Right ventricle myocardium inferior (tissue), 1 donor: ENCODE measurements at regions not wholly inside any gene's neighbourhood (a gene's known extent, or its start where the extent isn't known, plus 50 kb on each side); places are given as distances from the start of the nearest gene placed in this dataset.
"Not testable (repeated sequence)": the region's sequence is repeated elsewhere in the genome, so short reads cannot be mapped to it uniquely, and the experiment has no call there.

ENCODE experiments used
- ATAC-seq: fragments of 200-7000 bp; cut with Tn5 transposase; one replicate; pipeline ENCODE4 v1.9.1; 2020; ENCODE audit warnings: mild to moderate bottlenecking, moderate library complexity
- DNase-seq: peaks from one replicate; pipeline ENCODE4 v3.0.0; 2021; ENCODE audit errors: missing footprints
- intact Hi-C: fragments of 100-400 bp; cut with DNase I; formaldehyde crosslinking; loops from one replicate; pipeline ENCODE4 v1.11.0; 2022
- donor health status: DM: no; HTN: yes; CAD: no; lungs with severe emphysema.

DNA sequence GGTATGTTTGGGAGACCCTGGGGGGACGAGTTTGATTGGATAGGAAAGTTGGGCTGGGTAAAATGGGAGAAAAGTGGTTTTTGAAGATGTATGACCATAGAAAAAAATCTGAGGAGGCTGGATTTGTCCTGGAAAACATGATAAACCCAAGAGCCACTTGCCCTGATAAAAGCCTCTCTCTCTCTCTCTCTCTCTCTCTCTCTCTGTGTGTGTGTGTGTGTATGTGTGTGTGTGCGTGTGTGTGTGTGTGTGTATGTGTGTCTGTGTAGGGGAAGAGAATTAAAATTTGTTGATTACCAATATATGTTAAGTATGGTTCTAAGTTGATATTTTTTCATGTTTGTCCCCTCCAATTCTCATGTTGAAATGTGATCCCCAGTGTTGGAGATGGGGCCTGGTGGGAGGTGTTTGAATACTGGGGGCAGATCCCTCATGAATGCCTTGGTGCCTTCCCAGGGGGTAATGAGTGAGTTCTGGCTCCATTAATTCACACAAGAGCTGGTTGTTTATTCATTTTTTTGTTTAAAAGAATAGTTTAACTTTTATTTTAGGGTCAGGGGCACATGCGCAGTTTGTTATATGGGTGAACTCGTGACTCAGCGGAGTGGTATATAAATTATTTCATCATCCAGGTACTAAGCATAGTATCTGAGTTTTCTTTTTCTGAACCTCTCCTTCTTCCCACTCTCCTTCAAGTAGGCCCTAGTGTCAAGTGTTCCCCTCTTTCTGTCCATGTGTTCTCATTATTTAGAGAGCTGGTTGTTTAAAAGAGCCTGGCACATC, 208.8 kb downstream of the TFAP2B start:
- intact Hi-C loops: no loop called here
- no peak for ATAC-seq
- DNase-seq: no peak

DNA sequence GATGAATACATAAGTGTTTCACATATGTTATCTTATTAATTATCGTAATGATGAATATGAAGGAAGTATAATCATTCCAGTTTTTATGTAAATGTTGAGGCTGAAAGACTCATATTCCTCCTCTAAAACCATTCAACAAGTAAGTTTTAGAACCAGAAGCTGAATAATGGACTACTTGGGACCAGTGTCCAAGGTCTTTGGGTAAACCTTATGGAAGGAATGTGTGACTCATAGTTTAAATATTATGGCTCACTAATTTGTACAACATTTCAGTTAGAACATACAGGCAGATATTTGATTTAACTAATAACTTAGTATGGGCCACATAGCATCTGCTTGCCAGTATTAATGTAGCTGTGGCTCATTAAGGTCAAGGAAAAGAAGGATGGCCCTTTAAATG, 209.6 kb downstream of the TFAP2B start:
- intact Hi-C loops: no loop called here
- no peak for DNase-seq
- no peak for ATAC-seq

DNA sequence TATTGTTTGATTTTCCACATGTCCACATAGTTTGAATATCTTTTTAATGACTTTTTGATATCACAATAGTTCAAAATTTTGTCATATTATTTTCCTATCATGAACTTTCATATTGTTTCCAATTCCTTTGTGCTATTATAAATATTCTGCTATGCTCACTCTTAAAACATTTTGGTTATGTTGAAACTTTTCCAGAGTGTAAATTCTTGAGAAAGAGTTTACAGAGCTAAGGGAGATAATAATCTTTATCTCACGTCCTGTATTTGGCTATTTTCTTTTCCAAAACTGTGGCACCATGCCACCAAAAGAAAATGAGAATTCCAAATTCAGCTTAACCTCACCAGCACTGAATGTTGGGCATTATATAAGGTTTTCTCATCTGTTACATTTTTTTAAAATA, 210.9 kb downstream of the TFAP2B start:
- intact Hi-C loops: no loop called here
- ATAC-seq (no peak), DNase-seq (no peak)

DNA sequence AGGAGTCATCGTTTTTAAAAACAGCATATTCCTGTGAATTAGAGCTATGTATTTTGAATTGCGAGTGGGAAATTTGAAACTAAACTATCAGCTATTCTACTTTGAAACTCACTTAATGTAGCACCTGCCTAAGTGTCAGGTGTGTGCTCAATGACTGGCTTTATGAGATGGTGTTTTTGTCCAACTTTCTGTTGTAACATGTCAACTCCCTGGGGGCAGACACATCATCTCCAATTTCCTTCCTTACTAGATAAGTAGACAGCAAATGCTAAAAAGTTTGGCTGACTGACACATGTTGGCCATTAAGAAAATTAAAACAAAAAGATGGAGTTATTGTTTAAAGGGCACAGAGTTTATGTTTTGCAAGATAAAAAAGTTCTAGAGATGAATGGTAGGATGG, 226.9 kb downstream of the TFAP2B start:
- intact Hi-C loops: no loop called here
- ATAC-seq (no peak), DNase-seq (no peak)

DNA sequence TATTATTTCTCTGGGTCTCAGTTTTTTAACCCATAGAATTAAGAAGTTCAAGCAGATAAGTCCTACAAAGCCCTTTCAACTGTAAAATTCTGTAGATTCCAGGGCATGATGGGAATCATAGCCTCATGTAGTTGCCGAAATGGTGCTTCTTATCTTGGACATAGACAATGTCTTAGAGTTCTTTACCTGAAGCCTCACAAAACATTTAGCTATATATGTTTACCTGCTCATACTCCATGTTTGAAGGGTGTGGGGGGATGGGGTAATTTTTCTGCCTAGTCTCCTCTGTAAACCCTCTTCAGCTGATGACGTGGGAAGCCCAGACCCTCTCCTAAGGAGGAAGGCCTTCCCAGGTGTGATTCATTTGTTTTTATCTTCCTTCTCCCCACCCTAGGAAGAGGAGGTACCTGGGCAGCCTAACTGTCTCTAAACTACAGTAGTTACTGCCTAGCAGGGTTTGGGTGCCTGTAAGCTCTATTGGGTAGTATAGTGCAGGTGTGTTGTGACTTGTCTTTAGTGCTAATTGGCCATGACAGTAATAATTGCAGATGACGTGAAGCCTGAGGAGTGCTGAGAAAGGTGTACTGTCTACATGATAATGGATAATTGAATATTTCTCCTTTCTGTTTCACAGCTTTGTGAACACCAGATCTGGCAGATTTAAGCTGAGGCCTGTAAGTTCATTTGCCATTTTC, 230.8 kb downstream of the TFAP2B start:
- no peak for ATAC-seq
- intact Hi-C loops: no loop called here
- no peak for DNase-seq

DNA sequence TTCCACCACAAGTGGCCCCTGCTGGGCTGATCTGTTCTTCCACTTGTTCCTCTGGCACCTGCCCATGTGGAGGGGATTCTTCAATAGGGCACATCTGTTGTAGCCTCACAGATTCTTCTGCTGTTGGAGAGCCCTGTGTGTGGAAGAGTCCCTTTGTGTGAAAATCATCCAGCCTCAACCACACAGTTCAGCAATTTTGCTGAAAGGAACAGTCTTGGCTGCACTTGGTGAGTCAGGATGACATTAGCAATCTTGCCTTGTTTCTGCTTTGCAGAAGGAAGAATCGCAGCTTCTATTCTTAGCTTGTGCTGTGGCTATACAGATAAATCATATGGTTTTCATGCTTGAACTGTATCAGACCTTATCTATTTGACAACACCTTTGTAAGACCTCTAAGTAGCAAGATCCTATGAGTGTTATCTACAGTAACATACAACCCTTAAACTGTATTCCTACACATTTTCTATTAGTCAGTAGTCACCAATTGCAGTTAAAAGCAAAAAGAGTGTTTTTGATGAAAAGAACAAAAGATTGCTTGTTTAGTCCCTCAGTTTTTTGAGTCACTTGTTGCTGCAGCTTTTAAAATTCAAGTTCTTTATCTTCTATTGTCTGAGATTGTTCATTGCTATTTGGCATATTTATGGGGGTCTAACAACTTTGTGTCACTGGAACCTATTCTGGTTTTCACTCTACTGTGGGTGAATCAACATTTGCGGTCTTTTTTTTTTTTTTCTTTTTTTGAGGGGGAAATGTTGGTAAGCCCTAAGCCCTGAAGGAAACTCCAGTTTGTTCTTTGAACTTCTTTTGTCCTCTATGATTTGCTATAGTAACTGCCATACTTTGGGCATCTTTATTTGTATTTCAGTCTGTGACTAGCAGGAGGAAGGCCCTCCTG, 231.6 kb downstream of the TFAP2B start:
- ATAC-seq (no peak), DNase-seq (no peak)
- intact Hi-C loops: no loop called here

DNA sequence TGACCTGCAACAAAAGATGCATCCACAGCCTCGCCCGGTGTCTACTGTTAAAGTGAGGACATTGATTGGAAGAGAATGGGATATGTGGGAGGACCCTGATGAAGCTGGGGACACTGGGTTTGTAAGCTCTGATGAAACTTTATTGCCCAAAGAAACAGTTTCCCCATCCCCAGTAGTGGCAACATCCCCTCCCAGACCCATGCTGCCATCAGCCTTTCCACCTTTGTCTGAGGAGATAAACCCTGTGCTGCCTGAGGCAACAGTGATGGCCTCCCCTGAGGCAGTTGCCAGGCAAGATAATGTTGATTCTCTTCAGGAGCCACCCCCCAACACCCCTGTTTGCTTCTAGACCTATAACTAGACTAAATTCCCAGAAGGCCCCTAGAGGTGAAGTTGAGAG, 234.0 kb downstream of the TFAP2B start:
- intact Hi-C loops, ATAC-seq, DNase-seq: not testable (repeated sequence)

DNA sequence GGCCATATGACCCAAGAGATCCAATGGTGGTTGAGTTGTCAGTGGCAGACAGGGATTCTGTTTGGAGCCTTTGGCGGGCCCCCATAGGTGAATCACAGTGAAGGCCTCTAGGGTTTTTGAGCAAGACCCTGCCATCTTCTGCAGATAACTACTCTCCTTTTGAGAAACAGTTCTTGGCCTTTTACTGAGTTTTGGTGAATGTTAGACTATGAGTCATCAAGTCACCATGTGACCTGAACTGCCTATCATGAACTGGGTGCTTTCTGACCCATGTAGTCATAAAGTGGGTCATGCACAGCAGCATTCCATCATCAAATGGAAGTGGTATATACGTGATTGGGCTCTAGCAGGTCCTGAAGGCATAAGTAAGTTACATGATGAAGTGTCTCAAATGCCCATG, 236.6 kb downstream of the TFAP2B start:
- ATAC-seq, intact Hi-C loops, DNase-seq: not testable (repeated sequence)

DNA sequence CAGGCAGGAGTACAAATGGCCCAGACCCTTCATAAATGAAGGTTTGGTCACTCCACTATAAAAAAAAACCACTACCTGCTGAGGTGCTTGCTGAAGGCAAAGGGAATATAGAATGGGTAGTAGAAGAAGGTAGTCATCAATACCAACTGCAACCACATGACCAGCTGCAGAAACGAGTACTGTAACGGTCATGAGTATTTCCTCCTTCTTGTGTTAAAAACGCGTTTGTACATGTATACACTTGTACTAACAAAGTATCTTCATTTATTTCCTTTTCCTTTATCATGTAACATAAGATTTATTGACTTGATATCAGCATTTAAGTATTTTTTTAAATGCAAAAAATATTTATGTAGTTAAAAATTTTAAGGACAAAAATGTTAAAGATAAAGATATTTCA, 238.6 kb downstream of the TFAP2B start:
- intact Hi-C loops: no loop called here
- ATAC-seq (no peak), DNase-seq (no peak)

DNA sequence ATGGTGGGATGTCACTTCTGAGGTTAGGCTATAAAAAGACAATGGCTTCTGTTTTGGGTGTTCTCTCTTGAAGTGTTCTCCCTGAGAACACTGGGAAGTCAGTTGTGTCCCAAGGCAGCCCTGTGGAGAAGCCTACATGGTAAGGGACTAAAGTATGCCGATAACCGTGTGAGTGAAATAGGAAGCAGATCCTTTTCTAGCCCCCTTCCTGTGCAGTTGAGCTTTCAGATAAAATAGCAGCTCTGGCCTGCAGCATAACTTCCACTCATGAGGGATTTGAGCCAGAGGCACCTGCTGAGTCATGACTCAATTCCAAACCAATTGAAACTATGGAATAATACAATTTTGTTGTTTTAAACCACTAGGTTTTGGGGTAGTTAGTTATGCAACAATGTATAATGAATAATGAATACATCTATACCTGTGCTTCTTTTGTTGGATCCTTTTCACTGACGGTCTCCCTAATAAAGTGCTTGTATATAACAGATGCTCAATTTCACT, 241.6 kb downstream of the TFAP2B start:
- DNase-seq (no peak), ATAC-seq (no peak)
- intact Hi-C loops: no loop called here

DNA sequence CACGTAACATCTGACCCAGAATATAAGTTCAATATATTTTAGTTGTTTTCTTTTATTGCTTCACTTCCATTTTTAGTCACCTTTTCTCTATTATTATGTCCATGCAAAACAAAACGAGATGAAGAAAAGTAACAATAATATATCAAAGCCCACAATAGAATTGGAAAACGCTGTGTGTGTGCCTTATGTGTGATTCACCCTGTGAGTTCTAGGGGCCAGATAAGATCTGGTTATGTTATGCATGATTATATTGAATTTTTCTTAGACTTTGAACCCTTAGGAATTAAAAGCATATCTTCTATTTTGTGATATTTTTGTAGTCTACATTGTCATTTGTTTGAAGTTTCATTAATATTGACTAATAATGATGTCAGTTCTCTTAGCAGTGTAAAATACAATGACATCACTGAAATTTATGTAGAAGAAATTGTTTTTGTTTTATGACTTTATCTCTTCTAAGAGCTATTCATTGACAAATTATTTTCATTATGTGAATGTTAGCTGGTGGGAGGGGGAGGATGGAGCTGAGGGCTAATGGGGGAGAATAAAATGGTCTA, 243.6 kb downstream of the TFAP2B start:
- DNase-seq (no peak), ATAC-seq (no peak)
- intact Hi-C loops: no loop called here

DNA sequence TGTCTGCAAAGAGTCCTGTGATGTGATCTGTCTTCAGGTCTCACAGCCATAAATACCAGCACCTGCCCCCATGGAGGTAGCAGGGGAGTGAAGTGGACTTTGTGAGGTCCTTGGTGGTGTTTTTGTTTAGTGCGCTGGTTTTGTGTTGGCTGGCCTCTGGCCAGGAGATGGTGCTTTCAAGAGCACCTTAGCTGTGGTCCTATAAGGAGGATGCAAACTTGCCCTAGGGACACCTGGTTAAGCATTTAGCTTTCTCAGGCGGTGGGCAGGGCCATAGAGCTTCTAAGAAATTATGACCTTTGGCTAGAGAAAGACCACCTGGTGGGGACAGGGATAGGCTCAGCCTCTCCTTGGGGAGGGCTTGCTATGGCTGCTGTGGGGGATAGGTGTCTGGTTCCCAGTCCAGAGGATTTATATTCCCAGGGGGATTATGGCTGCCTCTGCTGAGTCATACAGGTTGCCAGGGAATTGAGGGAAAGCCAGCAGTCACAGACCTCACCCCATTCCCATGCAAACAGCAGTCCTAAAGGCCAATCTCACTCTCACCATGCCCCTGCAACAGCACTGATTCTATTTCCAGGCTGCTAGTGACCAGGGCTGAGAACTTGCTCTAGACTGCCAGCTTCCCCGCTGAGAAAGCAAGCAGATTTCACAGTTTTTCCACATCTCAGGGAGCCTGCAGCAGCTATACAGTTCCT, 259.3 kb downstream of the TFAP2B start:
- ATAC-seq: no peak
- DNase-seq: no peak
- intact Hi-C loops: no loop called here

DNA sequence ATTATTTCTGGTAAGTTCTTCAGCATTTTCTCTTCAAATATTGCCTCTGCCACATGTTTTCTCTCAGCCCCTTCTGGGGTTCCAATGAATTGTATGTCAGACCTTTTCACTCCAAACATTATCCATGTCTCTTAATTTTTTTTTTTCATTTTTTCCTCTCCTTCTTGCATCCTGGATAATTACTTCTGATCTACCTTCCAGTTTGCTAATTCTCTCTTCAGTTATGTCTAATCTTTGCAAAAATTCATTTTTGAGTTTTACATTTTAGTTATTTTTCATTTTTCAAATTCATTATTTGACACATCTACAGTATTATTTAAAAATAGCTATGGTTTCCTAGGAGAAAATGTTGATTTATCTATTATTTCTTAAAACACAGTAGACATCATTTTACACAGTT, 271.7 kb downstream of the TFAP2B start:
- intact Hi-C loops: no loop called here
- ATAC-seq (no peak), DNase-seq (no peak)

DNA sequence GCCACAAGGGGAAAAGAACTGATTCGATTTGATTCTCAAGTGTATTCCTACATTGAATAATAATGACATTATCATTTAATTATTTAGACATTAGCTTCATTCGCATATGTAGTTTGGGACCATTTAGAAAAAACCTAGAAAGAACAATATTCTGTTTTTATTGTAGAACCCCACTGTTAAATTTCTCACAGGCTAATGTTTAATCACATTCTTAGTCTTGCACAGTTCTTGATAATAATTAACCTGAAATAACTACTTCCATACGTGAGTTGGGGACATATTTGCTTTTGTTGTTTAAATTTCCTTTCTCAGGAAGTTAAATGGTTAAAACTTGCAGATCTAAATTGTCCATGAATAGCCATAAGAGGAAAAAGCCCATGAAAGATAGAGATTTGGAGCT, 275.2 kb downstream of the TFAP2B start:
- ATAC-seq (no peak), DNase-seq (no peak)
- intact Hi-C loops: no loop called here

DNA sequence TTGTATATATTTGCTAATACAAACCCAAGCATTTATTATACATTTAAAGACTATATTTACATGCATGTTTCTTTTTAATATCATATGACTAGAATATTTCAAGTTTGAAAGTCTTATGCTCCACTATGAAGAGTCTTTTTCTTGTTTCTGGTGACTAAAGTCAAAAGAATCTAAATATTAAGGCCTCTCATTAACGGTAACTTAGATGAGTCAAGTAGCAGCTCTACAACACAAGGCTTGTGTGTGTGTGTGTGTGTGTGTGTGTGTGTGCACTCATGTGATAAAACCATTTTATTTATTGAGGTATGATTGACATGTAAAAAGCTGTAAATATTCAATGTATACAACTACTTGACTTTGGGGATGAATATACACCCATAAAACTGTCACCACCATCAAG, 275.6 kb downstream of the TFAP2B start:
- DNase-seq: no peak
- ATAC-seq: no peak
- intact Hi-C loops: no loop called here

DNA sequence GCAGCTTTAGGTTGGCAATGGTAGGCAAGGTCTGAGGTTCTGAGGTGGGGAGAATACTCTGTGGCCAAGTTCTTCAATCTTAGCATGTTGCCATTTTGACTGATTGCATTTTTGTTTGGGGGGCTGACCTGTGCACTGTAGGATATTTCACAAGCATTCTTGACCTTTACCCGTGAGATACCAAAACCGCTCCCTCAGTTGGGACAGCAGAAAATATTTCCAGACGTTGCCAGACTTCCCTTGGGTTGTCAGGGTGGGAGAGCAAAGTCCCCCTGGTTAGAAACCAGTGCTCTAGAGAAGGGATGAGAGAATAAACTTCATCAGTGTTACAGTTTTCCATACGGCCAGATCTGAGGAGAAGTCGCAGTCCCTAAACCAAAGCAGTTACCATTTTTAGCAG, 279.6 kb downstream of the TFAP2B start:
- intact Hi-C loops: no loop called here
- ATAC-seq (no peak), DNase-seq (no peak)

DNA sequence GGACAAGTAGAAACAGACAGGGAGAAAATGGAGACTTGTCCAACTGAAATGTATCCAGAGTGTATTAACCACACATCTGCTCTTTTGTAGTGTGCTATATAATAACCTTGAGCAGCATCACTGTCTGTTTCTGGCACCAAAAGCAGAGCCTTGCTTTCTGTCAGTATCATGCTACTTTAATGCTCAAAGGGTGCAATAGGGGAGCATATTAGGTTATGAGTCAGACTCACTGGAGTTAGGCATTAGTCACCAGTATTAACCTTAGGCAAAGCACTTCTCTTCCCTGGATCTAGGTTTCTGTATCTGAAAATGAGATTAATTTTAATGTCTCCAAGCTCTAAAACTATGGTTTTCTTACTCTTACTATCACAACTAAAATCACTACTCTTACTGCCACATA, 280.1 kb downstream of the TFAP2B start:
- intact Hi-C loops: no loop called here
- DNase-seq (no peak), ATAC-seq (no peak)

DNA sequence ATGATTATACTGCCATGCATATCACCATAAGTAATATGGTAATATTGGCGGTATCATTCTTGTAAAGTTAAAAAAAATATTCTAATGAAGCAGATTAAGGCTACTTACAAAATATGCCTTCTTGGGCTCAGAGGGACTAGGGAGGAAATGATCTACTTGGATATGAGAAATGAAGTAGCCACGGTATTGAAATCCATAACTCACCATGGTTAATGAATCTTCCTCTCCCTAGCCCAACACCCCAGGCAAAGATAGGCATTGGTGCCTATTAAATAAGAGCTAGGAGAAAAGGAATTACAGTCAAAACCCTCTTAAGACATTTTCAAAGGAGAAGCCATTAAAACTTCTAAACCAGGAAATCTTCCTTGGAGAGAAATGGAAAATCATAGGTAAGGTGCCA, 280.5 kb downstream of the TFAP2B start:
- ATAC-seq: no peak
- DNase-seq: no peak
- intact Hi-C loops: no loop called here

DNA sequence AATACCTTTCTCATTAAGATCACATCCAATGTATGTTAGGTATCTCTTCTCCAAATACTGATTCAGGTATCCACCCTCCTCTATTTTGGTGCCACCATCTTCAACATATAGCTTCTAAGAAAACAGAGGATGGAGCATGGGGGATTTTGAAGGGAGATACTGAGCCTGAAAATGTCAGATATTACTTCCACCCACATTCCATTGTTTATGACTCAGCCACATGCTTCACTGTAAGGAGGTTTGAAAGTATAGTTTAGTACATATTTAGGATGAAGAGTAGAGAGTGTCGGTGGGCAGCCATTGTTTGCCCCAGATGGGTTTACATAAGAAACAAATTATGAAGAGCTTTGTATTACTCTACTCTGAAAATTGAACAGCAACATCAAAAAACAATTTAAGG, 286.7 kb downstream of the TFAP2B start:
- DNase-seq (no peak), ATAC-seq (no peak)
- intact Hi-C loops: no loop called here
